HPDE6-E6E7 (cell line): ENCODE measurements at regions not wholly inside any gene's neighbourhood (a gene's known extent, or its start where the extent isn't known, plus 50 kb on each side); places are given as distances from the start of the nearest gene placed in this dataset.
A peak's percentile ranks its signal among the peaks of the same experiment; 100 is the strongest.
"Not testable (repeated sequence)": the region's sequence is repeated elsewhere in the genome, so short reads cannot be mapped to it uniquely, and the experiment has no call there.

Experiments
- DNase-seq: peaks from one replicate; pipeline ENCODE4 v3.0.0; 2011; ENCODE audit warnings: missing footprints; ENCODE audit errors: extremely low spot score

DNA sequence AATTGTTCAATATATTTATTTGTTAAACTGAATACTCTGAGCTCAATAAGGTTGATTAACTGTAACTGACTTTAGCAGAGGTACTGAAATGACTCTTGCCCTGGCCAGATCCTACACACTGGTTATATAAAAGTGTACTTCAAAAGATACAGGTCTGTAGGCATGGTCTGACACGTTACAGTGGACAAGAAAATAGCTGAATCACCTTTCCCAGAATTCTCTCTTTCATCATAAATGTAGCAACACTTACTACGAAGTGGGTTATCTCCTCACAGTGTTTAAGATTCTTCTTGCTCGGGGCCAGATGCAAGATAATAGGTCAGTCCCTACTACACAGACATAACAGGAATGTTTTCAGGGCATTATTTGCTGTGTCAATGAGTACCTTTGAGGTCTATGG, 107.0 kb upstream of the ZC3H15 start:
- peak; percentile 2 for DNase-seq

DNA sequence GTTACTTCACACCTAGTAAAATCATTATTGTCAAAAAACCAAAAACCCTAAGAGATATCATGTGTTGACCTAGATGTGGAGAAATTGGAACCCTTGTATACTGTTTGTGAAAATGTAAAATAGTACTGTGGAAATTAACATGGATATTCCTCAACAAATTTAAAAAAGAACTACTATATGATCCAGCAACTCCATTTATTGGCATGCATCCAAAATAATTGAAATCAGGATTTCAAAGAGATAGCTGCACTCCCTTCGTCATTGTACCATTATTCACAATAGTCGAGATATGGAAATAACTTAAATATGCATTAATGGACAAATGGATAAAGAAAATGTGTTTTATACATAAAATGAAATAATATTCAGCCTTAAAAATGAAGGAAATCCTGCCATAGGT, 105.3 kb upstream of the ZC3H15 start:
- DNase-seq, result no peak

DNA sequence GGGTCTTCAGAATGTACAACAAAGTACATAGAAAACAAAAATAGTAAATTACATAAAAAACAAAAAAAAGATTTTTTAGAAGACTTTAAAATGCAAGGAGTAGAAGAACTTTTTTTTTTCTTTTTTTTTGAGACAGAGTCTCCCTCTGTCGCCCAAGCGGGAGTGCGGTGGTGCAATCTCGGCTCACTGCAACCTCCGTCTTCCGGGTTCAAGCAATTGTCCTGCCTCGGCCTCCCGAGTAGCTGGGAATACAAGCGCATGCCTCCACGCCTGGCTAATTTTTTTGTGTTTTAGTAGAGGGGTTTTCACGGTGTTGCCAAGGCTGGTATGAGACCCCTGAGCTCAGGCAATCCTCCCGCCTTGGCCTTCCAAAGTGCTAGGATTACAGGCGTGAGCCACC, 104.5 kb upstream of the ZC3H15 start:
- DNase-seq, result no peak

DNA sequence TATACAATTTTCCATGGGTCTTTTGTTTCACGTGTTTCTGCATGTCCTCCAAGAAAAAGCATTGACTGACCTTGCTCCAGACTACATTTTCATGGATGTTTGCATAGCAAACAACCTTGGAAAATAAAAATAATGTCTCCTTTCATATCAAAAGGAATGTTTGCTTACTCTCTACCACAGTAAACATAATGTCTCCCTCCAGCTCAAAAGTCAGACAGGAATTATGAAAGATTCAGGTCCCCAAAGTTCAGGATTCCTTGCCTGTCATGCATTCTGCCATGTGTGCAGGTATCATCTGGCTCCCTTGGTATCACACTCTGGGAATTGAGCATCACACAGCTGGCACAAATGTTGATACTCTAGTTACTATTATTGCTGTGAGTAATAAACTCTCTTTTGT, 103.1 kb upstream of the ZC3H15 start:
- DNase-seq, result no peak

DNA sequence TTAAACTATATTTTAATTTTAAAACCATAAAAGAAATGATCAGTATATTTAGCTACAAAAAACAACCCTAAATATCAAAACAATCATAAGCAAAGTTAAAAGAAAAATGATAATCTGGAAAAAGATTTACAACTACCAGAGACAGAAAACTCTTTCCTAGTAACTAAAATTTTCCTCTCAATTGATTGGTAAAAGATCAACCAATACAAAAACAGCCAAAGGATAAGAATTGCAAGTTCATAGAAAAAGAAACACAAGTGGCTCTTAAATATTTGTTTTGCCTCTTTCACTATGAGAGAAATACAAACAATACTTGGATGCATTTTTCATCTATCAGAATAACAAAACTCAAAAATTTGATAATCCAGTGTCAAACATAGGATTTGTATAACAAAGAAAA, 101.8 kb upstream of the ZC3H15 start:
- no peak for DNase-seq

DNA sequence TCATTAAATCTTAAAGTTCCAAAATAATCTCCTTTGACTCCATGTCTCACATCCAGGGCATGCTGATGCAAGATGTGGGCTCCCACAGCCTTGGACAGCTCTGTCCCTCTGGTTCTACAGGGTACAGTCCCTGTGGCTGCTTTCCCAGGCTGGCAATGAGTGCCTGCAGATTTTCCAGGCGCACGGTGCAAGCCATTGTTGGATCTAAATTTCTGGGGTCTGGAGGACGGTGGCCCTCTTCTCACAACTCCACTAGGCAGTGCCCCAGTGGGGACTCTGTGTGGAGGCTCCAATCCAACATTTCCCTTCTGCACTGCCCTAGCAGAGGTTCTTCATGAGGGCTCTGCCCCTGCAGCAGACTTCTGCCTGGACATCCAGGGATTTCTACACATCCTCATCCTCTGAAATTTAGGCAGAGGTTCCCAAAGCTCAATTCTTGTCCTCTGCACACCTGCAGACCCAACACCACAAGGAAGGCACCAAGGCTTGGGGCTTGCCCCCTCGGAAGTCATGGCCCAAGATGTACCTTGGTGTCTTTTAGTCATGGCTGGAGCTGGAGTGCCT, 100.3 kb upstream of the ZC3H15 start:
- not testable (repeated sequence) for DNase-seq

DNA sequence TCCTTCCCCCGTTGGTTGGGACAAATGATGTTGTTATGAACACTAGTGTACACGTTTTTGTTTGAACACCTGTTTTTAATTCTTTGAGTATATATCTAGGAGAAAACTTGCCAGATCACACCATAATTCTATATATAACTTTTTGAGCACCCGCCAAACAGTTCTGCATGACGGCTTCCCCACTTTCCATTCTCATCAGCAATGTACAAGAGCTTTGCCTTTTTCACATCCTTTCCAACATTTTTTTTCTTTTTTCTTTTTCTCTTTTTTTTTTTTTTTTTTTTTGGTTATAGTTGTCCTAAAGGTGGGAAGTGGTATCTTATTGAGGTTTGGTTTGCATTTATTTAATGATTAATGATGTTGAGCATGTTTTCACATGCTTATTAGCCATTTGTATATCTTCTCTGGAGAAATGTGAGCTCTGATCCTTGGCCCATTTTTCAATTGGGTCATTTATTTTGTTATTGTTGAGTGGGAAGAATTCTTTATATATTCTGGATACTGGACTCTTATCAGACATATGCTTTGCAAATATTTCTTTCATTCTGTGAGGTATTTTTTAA, 86.9 kb upstream of the ZC3H15 start:
- no peak for DNase-seq

DNA sequence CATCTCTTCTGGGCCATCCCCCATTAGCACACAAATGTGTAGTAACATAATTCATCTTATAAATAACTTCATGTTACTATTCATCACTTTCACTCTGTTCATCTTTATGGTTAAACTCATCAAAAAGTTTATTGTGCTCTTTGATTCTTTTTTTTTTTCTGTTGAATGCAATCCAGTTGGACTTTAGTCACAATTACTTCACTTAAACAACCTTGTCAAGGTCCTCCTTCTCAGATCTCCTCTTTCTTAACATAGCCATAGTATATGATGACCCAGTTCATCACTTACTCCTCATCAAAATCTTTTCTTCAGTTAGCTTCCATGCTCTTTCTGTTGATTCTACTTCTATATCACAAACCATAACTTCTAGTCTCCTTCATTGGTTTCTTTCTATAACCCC, 80.2 kb upstream of the ZC3H15 start:
- no peak for DNase-seq

DNA sequence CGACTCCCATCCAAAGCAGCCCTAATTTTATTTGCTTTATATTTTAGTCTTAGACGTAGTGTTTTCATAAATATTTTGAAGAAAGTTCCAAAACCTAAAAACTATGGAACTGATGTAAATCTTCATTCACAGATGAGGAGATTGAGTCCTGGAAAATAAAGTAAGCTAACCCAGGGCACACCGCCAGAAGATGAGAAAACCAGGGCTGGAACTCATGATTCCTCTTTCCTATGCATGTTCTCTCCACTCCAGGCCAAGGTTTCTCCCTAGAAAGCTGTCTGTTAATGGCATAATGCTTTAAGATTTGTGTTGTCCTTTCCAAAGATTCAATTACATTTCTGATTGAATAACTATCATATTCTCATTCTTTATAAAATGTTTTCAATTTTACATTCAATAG, 78.4 kb upstream of the ZC3H15 start:
- DNase-seq, result no peak

DNA sequence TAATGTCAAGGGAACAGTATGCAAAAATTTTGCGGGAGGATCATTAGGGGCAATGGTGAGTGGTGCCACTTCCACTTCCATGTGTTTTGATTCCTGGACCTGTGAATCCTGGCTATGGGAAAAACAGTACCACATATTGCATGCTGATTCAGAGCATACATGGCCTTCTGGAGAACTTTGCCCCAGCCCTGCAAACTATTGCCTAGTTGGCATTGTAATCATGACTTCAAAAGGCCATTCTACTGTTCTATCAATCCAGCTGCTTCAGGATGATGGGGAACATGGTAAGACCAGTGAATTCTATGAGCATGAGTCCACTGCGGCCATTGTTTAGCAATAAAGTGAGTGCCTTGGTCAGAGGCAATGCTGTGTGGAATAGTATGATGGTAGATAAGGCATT, 75.3 kb upstream of the ZC3H15 start:
- no peak for DNase-seq

DNA sequence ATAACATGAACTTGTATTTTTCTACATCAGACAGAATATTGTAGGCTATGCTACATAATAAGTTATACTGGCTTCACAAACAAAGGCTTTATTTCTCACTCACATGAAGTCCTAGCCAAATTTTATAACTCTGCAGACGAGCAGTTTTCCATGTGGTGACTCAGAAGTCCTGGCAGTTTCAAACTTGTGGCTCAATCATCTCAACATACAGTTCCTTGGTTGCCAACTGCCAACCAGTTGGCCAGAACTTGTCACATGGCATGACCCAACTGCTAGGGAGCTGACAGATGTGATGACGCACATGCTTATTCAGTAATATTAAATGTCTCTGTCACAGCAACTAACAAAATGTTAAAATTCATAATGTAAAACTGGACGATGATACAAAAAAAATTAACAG, 63.8 kb upstream of the ZC3H15 start:
- peak; percentile 70 for DNase-seq

DNA sequence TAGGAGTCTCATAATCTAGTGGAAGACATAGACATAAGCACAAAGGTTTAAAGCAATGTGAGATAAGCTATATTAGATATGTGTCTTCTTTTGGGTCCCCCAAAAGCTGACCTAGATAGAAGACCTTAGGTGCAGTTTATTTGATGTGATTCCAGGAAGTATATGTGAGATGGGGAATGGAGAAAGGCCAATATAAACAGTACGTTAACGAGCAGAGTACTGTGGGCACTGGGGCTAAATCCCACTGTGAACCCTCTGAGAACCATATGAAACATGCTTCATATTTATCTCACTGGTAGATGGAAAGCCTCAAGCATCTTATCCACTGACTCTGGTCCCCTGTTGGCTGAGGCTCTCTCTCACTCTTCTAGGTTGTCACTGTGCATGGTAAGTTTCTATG, 62.6 kb upstream of the ZC3H15 start:
- DNase-seq, result no peak

DNA sequence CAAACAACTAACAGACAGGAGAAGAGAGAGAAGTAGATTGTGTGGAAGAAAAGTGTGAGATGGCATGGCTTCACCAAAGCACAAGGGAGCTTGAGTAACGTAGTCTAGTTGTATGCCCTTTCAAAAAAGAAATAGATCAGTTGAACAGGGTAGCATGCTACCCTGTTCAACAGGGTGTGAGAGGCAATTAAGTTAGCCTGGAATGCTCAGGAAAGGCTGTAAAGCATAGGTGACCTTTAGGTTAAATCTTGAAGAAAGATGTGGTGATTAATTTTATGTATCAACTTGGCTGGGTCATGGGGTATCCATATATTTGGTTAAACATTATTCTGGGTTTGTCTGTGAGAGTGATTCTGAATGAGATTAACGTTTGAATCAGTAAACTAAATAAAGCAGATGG, 61.8 kb upstream of the ZC3H15 start:
- DNase-seq, result no peak

DNA sequence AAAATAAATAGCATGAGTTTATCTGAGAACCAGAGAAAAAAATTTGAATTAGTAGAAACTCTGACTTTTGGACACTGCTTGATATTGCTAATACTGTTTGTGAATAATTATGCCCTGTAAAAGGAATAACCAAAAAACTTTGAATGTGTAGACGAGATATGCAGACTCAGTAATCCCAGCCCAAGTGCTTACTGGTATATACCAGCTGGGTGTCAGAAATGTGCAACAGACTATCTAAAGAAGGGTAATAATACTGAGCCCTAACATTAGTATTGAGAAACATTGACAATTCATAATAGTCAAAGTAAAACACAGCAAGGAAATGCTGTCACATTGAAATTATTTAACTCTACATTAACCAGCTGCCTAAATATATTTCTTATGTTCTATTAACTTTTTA, 60.5 kb upstream of the ZC3H15 start:
- no peak for DNase-seq

DNA sequence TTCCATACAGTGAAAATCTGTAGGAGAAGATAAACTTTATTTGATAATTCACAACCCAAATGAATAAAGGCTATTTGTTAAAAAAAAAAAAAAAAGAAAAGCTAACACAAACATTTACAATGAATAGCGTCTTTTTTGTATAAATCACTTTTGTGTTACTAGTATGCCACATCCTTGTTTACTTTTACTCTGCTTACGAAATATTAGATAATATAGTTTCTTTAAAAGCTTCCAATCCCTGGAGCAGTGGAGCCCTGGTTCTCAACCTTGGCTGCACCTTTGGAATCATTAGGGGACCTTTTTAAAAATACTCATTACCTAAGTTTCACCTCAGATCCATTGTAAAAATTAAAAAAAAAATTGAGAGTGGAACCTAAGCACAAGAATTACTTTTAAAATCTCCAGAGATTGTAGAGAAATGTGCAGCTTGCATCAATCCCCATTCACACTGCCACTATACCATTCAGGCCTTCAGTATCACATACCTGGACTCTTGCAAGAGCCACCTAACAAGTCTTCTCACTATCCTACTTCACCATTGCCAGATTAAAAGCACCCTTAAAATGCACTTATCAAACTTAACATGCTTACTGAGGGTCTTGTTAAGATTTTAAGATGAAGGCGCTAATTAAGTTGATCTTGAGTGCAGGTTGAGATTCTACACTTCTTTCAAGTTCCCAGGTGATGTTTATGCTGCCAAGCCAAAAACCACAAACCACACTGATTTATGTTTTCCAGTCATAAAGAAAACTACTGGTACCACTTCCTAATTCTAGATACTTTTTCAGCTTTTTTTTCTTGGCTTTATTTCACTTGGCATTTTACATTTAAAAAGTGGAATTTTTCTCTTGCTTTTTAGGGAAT, 59.7 kb upstream of the ZC3H15 start:
- no peak for DNase-seq

DNA sequence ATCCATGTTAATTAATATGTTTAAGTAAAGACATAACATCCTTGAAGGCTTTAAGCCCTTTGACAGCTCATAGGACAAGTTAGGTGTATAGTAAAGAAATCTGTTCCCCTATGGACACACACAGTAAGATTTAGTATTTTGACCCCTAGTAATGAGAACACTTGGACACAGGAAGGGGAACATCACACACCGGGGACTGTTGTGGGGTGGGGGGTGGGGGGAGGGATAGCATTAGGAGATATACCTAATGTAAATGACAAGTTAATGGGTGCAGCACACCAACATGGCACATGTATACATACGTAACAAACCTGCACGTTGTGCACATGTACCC, 59.1 kb upstream of the ZC3H15 start:
- DNase-seq, result not testable (repeated sequence)

DNA sequence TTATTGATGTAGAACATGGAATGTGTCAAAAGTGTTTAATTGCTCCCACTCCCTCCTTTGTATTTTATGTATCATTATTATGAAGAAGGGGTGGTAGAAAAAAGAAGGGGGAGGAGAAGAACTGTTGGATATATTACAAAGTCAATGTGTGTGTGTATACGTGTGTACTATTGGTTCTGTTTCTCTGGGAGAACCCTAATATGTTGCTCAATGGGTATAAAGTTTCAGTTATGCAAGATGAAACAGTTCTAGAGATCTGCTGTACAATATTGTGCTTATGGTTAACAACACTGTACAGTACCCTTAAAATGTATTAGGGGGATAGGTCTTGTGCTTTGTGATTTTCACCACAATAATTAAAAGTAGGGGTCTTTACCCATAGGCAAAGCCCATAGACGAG, 58.1 kb upstream of the ZC3H15 start:
- no peak for DNase-seq

DNA sequence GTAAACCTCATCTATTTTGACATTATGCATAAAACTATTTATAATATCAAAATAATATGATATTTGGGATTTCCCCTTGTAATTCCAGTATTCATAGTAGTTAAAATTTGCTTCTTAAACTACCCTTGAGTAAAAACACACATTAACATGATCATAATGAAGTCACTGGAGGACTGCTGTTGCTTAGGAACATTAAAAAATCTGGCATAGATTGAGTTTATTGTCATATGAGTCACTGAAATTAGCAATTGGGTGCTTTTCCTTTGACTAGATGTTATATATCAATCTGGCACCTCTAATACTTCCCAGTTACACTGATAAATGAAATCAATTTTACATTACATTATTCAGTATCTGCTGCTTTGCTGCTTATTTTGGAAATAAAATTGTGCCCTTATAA, 57.0 kb upstream of the ZC3H15 start:
- DNase-seq, result no peak

DNA sequence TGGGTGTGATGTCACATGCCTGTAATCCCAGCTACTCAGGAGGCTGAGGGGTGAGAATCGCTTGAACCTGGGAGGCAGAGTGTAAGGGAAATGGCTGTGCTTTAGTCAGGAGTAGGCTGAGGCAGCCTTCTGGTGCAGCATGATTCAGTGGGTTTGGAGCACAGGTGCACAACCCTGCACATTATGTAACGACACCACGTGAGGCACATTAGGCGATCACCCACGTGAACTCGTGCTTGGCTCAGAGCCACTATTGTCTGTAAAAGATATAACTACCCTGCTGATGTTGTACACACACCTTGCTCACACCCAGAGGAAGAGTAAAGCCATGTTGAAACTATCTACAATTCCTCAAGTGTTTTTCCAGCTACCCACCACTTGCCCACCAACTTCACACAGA, 54.8 kb upstream of the ZC3H15 start:
- no peak for DNase-seq

DNA sequence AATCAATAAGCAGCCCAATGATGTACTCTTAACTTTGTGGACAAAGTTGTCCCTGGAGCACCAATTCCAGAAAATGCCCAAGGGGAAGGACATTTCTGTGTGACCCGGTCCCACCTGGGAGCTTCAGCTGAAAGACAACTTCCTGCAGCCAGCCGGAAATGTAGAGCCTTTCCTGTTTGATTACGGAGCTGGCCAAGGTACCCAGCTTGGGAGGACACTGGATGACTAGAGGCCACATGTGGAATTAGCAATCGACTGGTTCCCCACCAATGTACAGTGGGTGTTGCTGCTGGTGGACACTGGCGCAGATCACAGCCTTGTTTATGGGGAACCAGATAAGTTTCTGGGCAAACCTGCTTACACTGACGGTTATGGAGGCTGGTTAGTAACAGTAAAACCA, 53.0 kb upstream of the ZC3H15 start:
- no peak for DNase-seq

DNA sequence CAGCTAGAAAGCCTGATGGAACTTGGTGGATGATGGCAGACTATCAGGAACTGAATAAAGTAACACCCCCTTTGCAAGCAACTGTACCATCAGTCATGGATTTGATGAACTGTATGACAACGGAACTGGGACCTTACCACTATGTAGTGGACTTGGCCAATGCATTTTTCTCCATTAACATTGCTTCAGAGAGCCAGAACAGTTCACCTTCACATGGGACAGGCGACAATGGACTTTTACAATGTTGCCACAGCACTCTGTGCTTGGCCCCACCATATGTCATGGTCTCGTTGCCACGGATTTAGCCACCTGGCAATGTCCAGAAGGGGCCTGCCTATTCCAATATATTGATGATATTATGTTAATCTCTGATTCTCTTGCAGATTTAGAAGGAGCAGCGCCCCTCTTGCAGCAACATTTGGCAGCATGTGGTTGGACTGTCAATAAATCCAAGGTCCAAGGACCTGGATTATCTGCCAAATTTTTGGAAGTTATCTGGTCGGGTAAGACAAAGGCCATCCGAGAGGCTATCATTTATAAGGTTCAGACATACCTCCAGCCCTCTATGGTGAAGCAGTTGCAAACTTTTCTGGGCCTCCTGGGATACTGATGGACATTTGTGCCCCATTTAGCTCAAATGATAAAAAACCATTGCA, 52.2 kb upstream of the ZC3H15 start:
- no peak for DNase-seq
